Activated naive CD4-positive, alpha-beta T cell treated with anti-CD3 and anti-CD28 coated beads, Interleukin-2, amount 50 U/mL, for 24 hours (primary cell): ENCODE measurements at regions not wholly inside any gene's neighbourhood (a gene's known extent, or its start where the extent isn't known, plus 50 kb on each side); places are given as distances from the start of the nearest gene placed in this dataset.
"Not testable (repeated sequence)": the region's sequence is repeated elsewhere in the genome, so short reads cannot be mapped to it uniquely, and the experiment has no call there.

Experiments
- H3K27ac Mint-ChIP-seq: one replicate; pipeline ENCODE4 v1.8.0; 2021; ENCODE audit warnings: mild to moderate bottlenecking, mixed read lengths
- H3K27me3 Mint-ChIP-seq: one replicate; pipeline ENCODE4 v1.8.0; 2021; ENCODE audit warnings: mixed read lengths
- H3K36me3 Mint-ChIP-seq: one replicate; pipeline ENCODE4 v1.8.0; 2021; ENCODE audit warnings: mixed read lengths
- H3K4me1 Mint-ChIP-seq: one replicate; pipeline ENCODE4 v1.8.0; 2021; ENCODE audit warnings: mixed read lengths
- H3K4me3 Mint-ChIP-seq: one replicate; pipeline ENCODE4 v1.8.0; 2021; ENCODE audit warnings: mild to moderate bottlenecking, mixed read lengths
- H3K9me3 Mint-ChIP-seq: one replicate; pipeline ENCODE4 v1.8.0; 2021; ENCODE audit warnings: mixed read lengths

- H3K27ac Mint-ChIP-seq, H3K27me3 Mint-ChIP-seq, H3K4me1 Mint-ChIP-seq, H3K36me3 Mint-ChIP-seq, H3K4me3 Mint-ChIP-seq: not testable (repeated sequence)
- peaks cover 26% of the 10 kb centered on the region for H3K9me3 Mint-ChIP-seq
Observed at GRCh38 chr15:19901414-19901813, 640.2 kb downstream of the GOLGA6L6 start.

- no peaks in the 10 kb centered on the region for H3K27me3 Mint-ChIP-seq
- no peaks in the 10 kb centered on the region for H3K4me1 Mint-ChIP-seq
- H3K27ac Mint-ChIP-seq, result no peak overlapping the region
- H3K4me3 Mint-ChIP-seq, result no peak overlapping the region
- H3K9me3 Mint-ChIP-seq, result peaks cover 28% of the 10 kb centered on the region
- H3K36me3 Mint-ChIP-seq, result peaks cover 9% of the 10 kb centered on the region
Observed at GRCh38 chr15:19899021-19899824, 642.4 kb downstream of the GOLGA6L6 start.

GRCh38 chr15:19888811-19889210, 652.8 kb downstream of the GOLGA6L6 start:
- H3K4me3 Mint-ChIP-seq, H3K27me3 Mint-ChIP-seq, H3K9me3 Mint-ChIP-seq, H3K4me1 Mint-ChIP-seq, H3K36me3 Mint-ChIP-seq, H3K27ac Mint-ChIP-seq: not testable (repeated sequence)

- not testable (repeated sequence) for H3K9me3 Mint-ChIP-seq, H3K27ac Mint-ChIP-seq, H3K36me3 Mint-ChIP-seq, H3K4me1 Mint-ChIP-seq, H3K27me3 Mint-ChIP-seq, H3K4me3 Mint-ChIP-seq
Observed at GRCh38 chr15:19844061-19844460, 697.5 kb downstream of the GOLGA6L6 start.
